SW480 (cell line): ENCODE measurements at regions not wholly inside any gene's neighbourhood (a gene's known extent, or its start where the extent isn't known, plus 50 kb on each side); places are given as distances from the start of the nearest gene placed in this dataset.
"Not testable (repeated sequence)": the region's sequence is repeated elsewhere in the genome, so short reads cannot be mapped to it uniquely, and the experiment has no call there.

ENCODE experiments used
- DNase-seq: peaks from one replicate; pipeline ENCODE4 v3.0.0-alpha.2; 2016; ENCODE audit warnings: low spot score

DNA sequence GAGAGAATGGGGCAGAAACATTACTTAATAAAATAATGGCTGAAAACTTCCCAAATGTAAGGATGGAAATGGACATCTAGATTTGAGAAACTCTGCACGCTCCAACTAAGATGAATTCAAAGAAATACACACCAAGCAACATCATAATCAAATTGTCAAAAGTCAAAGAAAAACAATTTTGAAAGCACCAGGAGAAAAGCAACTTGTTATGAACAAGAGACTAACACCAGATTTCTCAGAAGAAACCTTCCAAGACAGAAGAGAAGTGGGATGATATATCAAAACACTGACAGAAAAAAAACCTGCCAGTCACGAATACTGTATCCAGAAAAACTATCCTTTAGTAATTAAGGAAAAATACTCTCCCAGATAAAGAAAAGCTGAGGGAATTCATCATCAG, 208.6 kb upstream of the SAMSN1 start:
- DNase-seq: no peak

DNA sequence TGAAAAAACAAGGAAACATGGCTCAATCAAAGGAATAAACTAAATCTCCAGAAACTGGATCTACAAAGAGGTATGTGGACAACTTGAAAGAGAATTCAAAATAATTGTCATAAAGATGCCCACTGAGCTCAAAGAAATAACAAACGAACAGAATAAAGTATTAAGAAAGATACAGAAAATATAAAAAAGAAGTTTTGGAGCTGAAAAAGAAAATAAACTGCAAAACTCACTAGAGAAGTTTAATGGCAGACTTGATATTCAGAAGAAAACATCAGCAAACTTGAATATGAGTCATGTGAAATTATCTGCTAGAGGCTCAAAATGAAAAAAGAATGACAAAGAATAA, 208.1 kb upstream of the SAMSN1 start:
- DNase-seq: no peak

DNA sequence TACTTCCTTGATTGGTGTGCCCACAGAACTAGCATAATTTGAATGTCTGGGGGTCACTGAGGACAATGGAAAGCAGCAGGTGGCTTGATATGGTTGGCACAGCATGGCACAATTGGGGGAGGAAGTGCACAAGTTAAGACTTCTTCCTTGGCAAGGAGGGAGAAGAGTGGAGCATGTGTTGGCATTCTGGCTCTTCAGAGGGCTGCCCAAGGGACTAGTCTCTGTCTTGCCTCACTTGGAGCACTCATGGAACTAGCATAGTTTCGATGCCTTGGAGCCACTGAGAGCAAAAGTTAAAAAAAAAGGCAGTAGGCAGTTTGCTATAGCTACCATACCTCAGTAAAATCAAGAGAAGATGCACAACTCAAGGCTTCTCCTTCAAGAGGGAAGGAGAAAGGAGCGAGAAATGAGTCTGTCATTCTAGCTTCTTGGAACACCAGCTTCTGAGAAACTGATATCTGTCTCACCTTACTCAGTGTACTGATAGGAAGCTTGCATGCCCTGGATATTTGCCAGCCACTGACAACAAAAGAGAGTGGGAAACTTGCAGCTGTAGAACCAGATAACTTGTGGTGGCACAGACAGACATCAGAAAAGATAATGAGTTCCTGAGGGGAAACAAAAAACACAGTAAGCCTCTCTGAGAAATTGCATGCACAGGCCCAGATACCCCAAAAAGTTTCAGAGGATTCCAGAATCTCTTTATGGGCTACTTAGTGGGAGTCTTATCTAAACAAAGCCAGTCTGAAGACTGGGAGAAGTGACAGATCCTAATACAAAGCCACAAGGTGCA, 207.5 kb upstream of the SAMSN1 start:
- DNase-seq: no peak

DNA sequence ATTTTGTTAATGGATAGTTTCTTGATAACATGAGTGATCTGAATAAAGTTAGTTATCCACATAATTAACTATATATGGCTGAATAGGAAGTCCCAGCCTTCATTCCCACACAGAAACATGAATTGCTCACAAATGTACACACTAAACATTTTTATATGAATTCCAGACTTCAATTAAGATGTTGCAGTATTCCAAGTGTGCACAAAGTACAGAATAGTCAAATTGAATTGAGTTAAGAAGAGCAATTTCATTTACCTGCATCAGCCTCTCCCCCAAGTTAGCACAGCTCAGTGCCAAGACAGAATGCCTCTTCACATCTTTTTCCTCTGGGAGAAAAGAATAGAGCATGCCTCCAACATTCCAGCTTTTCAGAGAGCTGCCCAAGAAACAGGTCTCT, 207.0 kb upstream of the SAMSN1 start:
- no peak for DNase-seq

DNA sequence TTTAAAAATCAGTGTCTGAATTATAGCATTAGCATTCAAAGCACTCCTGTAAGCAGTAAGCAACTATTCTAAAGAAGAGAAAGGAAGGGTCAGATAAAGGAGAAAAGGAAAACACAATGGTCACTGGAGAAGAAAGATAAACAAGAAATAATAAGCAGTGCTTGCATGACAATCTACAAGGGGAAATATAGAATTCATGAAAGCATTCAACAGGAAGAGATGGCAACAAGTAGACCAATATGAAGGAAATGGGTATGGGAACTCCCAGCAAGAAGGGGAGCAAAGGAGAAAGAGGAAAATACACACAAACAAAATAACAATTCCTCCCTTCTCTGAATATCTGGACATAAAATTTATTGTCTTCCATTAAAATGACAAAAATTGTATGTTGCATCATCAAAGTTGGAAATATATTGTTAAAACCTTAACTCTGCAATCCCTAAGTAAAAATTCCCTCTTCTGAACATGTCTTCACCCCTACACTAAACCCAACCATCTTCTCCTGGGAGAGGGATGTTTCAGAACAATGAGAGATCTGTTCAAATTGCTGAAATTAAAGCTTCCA, 206.3 kb upstream of the SAMSN1 start:
- DNase-seq: no peak

DNA sequence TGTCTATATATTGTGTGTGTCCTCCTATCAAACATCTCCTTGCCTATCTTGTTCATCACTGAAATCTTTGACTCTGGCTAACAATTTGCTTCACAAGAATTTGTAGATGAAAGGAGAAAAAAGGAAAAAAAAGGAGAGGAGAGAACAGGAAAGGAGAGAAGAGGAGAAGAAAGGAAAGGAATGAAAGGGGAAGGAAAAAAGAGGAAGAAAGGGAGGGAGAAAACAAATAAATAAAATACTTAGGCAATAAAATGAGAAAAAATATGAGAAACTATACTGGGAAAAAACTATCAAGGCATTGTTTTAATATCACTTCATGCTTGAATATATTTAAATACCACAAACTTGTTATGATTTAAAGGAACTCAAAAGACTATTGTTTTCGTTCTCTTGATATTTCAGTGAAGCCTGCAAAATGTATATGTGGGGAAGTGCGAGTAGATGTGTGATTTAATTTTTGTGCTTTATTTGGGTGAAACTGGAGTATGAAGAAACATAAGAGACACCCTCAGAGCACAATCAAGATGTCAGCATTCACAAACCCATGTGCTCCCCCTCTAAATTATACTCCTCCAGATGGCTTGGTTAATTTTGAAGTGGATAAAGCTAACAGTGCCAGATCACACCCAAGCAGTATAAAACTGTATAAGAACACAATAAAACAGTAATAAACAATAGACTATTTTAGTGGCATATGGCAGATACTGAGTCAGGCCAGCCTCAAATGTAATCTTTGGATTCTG, 205.7 kb upstream of the SAMSN1 start:
- DNase-seq: no peak

DNA sequence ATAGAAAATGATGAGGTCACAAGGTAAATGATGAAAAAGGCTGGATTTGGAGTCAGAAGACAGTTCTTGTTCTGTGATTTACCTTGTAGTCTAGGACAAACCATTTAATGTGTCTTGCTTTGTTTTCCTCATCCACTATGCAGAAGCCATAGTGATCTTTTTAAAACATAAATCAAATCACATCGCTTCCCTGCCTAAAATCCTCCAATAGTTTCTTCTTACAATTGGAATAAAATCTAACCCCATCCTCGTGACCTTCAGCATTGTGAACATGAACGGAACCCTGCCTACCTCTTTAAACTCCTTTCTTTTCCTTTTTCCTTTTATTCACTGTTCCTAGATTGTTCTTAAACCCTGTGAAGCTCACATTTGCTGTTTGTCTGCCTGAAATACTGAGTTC, 204.9 kb upstream of the SAMSN1 start:
- no peak for DNase-seq

DNA sequence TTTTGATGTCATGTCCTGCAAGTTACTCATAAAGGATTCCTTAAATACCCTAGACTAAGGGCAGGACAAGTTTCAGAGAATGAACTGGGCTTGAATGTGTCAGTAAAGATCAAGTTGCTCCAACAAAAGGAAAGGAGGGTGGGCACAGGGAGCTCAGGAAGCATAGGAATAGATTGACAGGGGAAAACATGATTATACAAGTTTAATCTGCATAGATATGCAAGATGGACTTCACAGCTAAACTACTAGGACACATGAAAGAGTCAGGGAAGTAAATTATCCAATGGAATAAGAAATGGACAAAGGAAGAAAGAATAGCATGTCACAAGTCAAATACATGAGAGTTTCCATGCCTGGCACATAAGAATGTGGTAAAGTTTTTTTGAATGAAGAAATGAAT, 203.9 kb upstream of the SAMSN1 start:
- DNase-seq: no peak

DNA sequence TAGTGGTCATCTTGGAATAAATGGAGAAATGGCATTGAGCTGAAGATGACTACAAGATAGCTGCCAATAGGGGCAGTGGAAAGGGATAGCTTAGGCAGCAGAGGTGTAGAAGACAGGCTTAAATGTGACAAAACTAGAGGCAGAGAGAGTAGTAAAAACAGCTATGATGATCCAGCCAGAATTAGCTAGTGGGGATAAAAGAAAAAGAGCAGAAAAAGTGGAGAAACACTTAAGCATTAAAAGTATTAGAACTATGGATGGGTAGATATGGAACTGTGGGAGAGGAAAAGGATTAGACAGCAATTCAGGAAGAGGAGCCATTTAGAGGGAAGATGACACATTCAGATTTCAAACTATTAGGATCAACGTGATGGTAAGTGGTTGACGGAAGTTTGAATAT, 202.5 kb upstream of the SAMSN1 start:
- no peak for DNase-seq

DNA sequence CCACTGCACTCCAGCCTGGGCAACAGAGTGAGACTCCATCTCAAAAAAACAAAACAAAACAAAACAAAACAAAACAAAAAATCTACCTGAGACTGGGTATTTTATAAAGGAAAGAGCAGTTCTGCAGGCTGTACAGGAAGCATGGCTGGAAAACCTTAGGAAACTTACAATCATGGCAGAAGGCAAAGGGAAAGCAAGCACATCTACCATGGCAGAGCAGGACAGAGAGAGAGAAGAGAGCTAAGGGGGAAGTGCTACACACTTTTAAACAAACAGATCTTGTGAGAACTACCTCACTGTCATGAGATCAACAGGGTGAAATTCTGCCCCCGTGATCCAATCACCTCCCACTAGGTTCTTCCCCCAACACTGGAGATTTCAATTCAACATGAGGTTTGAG, 198.3 kb upstream of the SAMSN1 start:
- DNase-seq: no peak

DNA sequence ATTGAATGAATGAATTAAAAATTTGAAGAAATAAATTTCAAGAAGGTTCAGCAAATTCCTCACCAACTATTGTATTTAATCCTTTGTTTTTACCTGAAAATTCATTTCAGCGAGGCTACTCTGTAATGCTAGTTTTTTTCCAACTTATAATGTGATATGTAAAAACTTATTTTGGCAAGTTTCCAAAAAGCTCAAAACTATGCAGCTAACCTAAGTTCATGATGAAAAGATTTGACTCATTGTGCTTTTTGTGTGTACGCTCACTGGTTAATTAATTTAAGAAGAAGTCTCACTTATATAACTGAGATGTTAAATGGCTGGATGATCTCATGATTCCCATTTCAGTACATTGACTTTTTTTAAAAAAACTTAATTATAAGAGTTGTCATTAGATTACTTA, 196.0 kb upstream of the SAMSN1 start:
- no peak for DNase-seq

DNA sequence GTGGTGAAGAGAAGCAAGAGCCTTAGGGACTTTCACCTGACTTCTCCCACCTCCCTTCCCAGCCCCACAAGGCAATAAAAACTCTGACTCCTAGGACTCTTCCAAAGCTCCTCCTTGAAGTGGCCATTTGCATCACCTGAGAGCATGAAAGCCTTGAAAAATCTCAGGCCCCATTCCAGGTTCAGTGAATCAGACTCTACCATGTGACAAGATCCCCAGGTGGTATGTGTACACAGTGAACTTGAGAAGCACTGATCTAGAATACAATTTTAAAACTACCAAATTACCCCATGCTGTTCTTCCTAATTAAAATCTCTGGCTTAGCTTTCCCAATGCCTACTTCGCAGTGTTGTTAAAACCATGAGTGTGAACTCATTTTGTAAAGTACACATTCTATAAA, 195.1 kb upstream of the SAMSN1 start:
- DNase-seq: no peak

DNA sequence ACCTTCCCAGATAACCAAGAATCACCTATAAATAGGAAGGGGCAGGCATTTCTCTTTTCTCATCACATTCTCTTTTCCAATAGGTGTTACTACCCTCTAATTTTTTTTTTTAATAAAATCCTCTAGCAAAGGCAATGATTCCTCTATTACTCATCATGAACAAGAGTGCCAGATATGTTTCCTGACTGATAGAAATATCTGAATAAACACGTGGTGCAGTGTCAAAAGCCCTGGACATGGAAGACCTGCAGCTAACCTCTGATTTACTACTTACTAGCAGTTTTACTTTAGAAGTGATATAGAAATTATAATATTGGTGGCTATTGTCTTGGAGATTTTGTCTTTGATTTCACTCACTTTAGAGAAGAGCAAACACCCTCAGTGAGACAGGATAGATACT, 194.6 kb upstream of the SAMSN1 start:
- DNase-seq: no peak

DNA sequence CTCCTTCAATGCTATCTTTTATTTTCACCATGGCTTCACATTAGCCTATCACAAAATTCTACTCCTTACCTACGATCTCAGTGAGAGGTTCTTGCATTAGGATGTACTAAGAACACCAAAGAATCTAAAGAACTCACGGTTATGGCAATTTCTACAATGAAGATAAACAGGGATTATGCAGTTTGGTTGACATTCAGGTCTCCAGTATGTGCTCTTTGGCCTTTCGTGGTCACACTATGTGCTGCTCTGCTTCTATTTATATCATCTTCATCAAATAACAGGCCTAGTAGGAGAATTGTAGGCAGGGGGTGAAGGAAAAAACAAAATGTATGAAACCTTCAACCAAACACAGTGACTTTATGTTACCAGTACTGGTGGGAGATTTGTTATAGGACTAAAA, 194.0 kb upstream of the SAMSN1 start:
- no peak for DNase-seq

DNA sequence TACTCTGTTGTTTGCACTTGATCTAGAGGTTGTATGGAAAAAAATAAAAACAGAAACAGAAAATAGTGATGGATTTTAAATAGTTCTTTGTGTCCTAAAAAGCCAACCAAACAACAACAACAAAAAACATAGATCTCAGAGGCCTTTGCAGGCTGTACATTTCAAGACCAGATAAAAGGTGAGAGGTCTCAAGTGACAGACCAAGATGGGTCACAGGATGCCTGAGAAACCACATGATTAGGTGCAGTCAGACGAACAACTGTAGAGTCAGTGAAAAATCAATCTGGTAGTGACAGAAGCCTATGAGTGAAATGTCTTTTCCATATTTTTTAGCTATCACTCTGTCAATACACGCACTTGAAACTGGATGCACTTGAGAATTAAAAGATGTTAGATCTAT, 193.5 kb upstream of the SAMSN1 start:
- no peak for DNase-seq

DNA sequence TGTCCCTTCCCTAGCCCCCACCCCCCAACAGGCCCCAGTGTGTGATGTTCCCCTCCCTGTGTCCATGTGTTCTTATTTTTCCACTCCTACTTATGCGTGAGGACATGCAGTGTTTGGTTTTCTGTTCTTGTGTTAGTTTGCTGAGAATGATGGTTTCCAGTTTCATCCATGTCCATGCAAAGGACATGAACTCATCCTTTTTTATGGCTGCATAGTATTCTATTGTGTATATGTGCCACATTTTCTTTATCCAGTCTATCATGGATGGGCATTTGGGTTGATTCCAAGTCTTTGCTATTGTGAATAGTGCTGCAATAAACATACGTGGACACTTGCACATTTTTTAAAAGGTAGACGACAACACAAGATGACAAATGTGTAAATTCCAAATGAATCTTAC, 192.5 kb upstream of the SAMSN1 start:
- not testable (repeated sequence) for DNase-seq

DNA sequence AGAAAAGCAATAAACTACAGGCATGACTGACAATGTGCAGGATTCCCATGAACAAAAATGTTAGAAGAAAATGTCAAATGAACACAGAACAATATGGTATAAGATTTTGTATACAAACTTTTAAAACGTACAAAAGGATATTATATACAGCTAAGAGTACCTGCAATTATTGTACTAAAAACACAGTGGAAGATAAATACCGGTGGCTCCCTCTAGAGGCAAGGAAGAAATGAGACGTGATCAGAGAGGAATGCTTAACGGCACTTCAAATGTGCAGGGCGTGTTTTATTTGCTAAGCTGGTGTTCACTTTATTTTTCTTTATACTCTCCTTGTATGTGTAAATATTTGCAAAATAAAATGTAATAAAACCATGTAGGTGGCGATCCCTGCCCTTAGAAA, 191.8 kb upstream of the SAMSN1 start:
- peak; percentile 74 for DNase-seq

DNA sequence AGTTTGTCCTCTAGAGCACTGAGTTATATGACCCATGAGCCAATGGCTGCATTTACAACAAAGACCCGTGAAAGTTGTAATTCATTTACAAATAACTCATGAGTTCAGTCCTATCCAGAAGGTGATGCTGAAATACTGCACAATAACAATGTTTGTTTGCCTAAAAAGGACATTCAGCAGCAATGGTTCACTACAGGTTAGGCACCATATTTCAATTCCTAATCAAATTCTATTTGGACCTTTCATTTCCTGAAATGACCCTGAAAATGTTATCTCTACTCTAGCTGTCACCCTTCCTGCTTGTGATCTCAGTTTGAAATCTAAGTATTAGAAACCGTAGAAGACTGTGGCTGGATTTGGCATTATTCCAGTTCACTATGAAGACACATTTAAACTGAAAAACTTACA, 191.2 kb upstream of the SAMSN1 start:
- DNase-seq: no peak

DNA sequence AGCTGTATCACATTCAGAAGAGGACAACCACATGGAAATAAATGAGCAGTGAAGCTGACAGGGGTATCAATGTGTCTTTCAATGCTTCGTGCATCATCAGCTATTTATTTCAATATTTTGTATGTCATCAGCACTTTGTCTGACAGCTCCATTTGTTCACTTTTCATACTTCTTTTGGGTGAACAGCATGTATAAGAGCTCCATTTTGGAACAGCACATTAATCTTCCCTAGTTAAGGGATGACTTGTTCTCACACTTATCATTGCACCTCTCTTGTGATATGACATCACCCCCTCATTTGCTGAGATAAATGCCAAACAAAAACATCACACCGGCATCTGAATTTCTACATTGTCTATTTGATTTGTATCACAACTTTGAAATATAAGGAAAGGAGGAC, 190.6 kb upstream of the SAMSN1 start:
- no peak for DNase-seq

DNA sequence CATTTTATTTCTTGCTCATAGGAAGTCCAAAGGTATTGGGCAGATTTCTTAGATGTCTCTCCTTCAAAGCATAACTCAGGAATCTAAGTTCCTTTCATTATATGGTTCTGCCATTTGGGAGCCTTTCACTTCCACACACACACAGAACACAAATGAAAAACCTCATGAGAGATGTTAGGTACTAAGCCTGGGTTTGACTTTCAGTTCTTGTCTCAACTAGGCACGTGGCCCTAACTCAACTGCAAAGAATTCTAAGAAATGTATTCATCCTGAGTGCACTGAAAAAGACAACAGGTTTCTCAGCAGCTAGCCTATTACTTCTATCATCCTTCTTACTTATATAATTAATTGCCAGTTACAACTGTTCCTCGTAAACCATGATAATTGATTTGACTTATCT, 190.0 kb upstream of the SAMSN1 start:
- DNase-seq: no peak

DNA sequence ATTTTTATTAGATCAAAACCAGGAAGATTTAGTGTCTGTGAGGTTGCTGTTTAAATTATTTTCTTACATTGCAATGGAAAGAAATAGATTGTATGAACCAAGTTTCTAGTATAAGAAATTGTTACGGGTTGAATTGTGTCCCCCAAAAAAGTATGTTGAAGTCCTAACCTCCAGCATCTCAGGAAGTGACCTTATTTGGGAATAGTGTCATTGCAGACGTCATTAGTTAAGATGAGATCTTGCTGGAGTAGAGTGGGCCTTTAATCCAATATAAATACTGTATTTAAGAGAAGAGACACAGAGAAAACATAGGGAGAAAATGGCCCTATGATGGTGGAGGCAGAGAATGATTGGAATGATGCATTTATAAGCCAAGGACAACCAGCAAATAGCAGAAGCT, 188.7 kb upstream of the SAMSN1 start:
- DNase-seq: no peak

DNA sequence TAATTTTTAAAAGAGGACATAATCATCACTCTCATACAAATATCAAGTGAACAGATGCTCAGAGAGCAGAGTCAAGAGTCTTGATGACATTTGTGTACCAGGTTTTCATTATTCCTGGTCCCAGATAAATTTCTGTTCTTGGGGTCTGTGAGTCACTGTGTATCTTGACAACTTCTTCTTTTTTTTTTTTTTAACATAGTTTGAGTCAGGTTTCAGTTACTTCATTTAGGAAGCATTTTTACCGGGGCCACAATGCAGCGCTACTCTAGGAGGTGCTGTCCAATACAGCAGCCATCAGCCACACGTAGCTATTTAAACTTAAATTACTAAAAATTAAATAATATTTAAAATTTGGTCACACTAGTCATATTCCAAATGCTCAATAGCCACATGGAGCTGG, 188.1 kb upstream of the SAMSN1 start:
- no peak for DNase-seq

DNA sequence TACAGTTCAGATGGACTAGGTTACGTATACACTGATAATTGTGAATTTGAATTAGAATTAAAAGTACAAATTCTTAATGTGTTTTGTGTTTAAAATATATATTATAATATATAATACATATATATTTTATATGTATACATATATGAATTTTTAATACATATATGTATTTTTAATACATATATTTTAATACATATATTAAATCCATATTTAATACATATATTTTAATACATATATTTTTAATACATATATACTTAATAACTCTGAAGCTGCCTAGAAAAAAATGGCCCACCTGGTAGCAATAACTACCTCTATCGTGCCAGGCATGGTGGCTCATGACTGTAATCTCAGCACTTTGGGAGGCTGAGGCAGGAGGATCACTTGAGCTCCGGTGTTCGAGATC, 179.1 kb upstream of the SAMSN1 start:
- DNase-seq: no peak
